T-helper 1 cell (primary cell): ENCODE measurements at regions not wholly inside any gene's neighbourhood (a gene's known extent, or its start where the extent isn't known, plus 50 kb on each side); places are given as distances from the start of the nearest gene placed in this dataset.
"Not testable (repeated sequence)": the region's sequence is repeated elsewhere in the genome, so short reads cannot be mapped to it uniquely, and the experiment has no call there.

ENCODE experiments used
- DNase-seq, 5 donors: peaks; one replicate each; pipeline ENCODE4 v3.0.0-alpha.2; 2012 to 2020

- no peak for DNase-seq
Observed at GRCh38 chr5:3481175-3481574, 114.5 kb upstream of the IRX1 start.

DNA sequence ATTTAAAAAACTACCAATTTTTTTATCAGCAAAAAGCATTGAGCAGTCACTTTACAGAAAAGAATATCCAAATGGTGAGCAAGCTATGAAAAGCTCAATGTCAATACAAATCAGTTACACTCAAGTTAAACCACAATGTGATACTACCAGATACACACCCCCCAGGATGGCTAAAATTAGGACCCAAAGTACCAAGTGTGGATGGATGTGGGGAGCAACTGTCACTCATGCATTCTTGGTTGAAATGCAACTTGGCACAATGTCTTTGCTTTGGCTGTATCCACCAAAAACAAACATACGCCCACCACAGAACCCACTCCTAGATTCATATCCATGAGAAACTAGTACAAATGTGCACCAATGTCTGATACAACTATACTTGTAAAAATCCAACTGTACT lies 120.0 kb upstream of the IRX1 start:
- no peak for DNase-seq

- no peak for DNase-seq
Observed at GRCh38 chr5:3466392-3466791, 129.2 kb upstream of the IRX1 start.

GRCh38 chr5:3460416-3460815 lies 135.2 kb upstream of the IRX1 start:
- DNase-seq, result no peak

DNA sequence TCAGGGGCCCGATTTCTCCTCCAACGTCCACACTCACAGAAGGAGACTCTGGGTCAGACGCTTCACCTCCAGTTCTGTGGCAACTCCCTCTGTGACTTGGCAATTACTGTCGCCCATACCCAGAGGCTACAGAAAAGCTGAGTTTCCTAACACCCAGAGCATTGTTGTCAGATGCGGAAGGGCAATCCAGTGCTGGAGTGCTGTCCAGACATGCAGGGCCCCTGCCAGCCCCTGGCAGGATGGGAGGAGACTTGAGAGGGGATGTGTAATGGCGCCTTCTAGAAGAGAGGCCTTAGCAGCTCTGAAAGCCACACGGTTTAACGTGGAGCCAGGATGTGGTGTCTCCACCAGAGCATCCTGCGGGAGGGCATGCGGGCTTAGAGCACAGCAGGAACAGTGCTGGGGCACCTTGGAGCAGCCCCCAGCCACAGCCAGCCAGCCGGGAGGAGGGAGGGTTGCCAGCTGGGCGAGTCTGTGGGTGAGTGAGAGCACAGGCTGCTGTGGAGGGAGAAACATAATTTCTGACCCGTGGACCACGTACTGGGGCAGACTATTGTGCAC lies 139.4 kb upstream of the IRX1 start:
- no peak for DNase-seq

- DNase-seq, result not testable (repeated sequence)
Observed at GRCh38 chr5:3454028-3454427, 141.6 kb upstream of the IRX1 start.

- DNase-seq, result no peak
Observed at GRCh38 chr5:3452622-3453021, 143.0 kb upstream of the IRX1 start.

DNA sequence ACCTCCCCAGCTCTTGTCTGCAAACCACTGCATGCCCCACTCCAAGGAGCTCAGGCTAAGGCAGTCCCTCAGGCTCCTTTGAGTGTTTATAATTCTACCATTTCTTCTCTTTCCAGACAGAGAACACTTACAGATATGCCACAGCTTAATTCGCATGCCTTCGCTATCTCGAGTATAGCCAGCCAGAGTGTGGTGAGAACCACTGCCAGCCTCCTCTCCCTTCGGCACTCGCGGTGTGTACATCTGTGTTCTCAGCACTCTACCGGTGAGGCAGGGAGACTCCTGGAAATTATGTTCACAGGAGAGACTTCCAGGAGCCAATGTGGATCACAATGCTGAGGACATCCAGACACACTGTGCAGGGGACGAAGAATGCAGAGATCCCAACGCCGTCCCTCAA lies 143.7 kb upstream of the IRX1 start:
- DNase-seq, result no peak

- DNase-seq, result no peak
Observed at GRCh38 chr5:3449481-3449880, 146.2 kb upstream of the IRX1 start.

- DNase-seq, result no peak
Observed at GRCh38 chr5:3446410-3446809, 149.2 kb upstream of the IRX1 start.

DNA sequence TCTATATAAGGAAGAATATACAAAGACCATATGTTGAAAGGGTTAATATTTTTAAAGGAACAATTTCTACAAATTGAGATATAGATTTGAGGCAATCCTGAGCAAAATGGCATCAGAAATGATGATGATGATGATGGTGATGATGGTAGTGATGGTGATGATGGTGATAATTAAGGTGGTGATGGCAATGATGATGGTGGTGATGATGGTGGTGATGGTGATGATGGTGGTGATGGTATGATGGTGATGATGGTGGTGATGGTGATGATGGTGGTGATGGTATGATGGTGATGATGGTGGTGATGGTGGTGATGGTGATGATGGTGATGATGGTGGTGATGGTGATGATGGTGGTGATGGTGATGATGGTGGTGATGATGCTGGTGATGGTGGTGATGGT lies 150.1 kb upstream of the IRX1 start:
- not testable (repeated sequence) for DNase-seq

GRCh38 chr5:3432135-3432534 lies 163.5 kb upstream of the IRX1 start:
- DNase-seq, result no peak

- no peak for DNase-seq
Observed at GRCh38 chr5:3430691-3431090, 164.9 kb upstream of the IRX1 start.

GRCh38 chr5:3429962-3430361 lies 165.7 kb upstream of the IRX1 start:
- no peak for DNase-seq

GRCh38 chr5:3428334-3428733 lies 167.3 kb upstream of the IRX1 start:
- no peak for DNase-seq

GRCh38 chr5:3424946-3425345 lies 170.7 kb upstream of the IRX1 start:
- DNase-seq, result no peak

- no peak for DNase-seq
Observed at GRCh38 chr5:3417376-3417943, 178.2 kb upstream of the IRX1 start.

DNA sequence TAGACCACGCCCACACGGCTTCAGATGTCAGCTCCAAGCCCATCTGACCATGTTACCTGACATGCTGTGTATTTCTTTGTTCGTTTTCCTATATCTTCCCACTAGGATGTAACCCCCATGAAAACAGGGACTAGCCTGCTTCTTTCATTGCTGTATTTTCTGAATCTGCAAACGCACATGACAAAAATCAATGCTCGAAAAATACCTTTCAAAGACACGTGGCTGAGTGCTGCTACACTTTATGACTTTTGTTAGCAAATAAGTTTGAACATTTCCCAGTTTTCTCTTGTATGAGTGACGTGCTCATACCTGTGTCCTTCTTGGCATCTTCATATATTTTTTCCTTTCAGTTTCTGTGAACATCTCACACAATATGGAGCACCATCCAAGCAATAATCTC lies 181.3 kb upstream of the IRX1 start:
- DNase-seq, result no peak

DNA sequence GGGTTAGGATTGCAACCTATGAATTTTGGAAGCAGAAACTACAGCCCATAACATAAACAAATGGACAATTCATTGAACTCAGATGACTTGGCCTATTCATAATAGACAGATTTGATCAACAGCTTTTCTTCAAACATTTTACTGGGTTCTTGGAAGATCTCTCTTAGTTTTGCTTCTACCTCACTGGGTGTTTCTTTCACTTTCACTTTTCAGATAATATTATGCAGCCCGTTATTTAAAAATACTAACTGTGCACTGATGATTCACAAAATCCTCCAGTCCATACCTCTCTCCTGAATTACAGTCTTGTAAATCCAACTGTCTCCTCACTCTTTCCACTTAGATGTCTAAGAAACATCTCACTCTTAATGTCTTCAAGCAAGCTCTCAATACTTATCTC lies 183.5 kb upstream of the IRX1 start:
- no peak for DNase-seq

DNA sequence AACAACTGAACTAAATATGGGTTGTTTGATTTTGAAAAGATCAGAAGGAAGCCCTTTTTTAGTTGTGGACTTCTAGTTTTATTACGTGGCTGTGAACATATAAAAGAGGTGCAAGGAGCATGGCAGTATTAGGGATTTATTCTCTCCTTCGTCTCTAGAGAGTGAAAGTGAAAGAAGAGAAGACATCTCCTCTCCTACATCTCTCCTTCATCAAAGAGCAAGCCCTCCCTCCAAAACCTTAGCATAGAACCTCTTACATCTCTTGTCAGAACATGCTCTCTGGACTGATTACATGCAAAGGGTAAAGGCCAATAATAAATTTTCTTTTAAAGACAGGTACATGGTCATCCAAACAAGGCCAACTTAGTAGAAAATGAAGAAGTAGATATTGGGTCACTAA lies 184.3 kb upstream of the IRX1 start:
- DNase-seq, result no peak

DNA sequence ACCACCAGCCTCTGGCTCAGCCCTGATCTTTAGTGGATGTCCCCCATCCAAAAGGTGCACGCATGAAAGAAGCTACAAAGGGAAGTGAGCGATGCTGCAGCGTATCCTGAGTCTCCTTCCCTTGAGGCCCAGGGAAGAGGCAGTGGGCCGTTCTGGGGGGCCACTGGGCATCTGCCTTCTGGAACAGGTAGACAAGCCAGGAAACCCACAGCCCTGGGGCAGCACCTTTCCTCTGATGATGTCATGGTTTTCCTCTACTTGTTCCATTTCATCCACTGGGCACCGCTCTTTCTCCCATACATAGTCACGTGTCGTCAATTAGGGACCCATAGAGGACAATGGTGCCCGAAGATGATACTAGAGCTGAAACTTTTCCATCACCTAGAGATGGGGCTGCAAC lies 194.0 kb upstream of the IRX1 start:
- no peak for DNase-seq

- no peak for DNase-seq
Observed at GRCh38 chr5:3400659-3401058, 195.0 kb upstream of the IRX1 start.

- no peak for DNase-seq
Observed at GRCh38 chr5:3394891-3395599, 200.6 kb upstream of the IRX1 start.

GRCh38 chr5:3393920-3394597 lies 201.6 kb upstream of the IRX1 start:
- DNase-seq, result no peak
